Panc1 (cell line): ENCODE measurements at regions not wholly inside any gene's neighbourhood (a gene's known extent, or its start where the extent isn't known, plus 50 kb on each side); places are given as distances from the start of the nearest gene placed in this dataset.

ENCODE experiments used
- POLR2AphosphoS5 ChIP-seq: IDR thresholded peaks from 2 replicates; pipeline ENCODE4 v1.6.1; 2012; ENCODE audit warnings: mild to moderate bottlenecking, low read depth, low read length, moderate library complexity
- SIN3A ChIP-seq: IDR thresholded peaks from 2 replicates; pipeline ENCODE4 v1.6.1; 2012; ENCODE audit warnings: low read depth, mild to moderate bottlenecking, low read length, moderate library complexity, borderline replicate concordance; ENCODE audit not compliant: insufficient read depth
- TCF7L2 ChIP-seq: IDR thresholded peaks from 2 replicates; pipeline ENCODE4 v1.6.1; 2011; ENCODE audit warnings: mild to moderate bottlenecking, low read depth, low read length, inconsistent platforms
- TF ChIP-seq, protein P1 (sequence below): fragments of 450-650 bp; IDR thresholded peaks from 2 replicates; pipeline ENCODE4 v1.5.1; 2017; ENCODE audit warnings: mild to moderate bottlenecking
- TF ChIP-seq, protein P2 (sequence below), 2 experiments: IDR thresholded peaks; 2 replicates each; pipeline ENCODE4 v1.6.1; 2011 to 2012; ENCODE audit warnings: low read depth in 2 of 2, control low read depth in 1 of 2, low read length in 1 of 2, mild to moderate bottlenecking in 1 of 2, moderate library complexity in 1 of 2; ENCODE audit not compliant: insufficient read depth in 1 of 2

DNA sequence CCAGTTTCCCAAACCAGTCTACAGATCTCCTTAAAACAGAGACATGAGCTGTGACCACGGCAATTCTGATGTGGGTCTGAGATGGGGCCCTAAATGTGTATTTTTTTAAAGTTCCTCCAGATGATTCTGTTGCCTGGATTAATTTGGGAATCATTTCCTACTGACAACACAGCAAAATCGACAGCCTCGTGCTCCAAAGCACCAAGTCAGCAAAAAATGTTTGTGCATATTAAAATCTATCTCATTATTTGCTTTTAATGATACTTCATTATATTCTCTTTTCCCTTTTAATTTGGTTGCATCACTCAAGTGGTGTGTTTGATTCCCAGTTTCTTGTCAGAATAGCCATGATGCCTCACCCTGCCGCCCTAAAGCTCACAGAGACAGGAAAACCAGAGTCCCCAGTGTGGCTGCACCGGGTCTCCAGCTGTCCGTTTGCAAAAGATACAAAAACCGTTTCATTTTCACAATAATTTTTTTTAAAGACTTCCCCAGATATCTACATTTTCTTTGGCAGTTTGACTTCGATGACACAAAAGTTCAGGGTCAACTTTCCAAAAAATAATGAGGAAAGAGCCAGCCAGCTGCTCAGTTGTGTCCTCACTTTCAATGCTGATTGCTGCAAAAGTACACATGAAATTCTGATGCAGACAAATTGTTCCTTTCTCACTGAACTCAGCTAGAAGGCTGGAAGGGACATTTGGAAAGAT lies 443.2 kb upstream of the ID2 start:
- TF ChIP-seq, protein P1, sequence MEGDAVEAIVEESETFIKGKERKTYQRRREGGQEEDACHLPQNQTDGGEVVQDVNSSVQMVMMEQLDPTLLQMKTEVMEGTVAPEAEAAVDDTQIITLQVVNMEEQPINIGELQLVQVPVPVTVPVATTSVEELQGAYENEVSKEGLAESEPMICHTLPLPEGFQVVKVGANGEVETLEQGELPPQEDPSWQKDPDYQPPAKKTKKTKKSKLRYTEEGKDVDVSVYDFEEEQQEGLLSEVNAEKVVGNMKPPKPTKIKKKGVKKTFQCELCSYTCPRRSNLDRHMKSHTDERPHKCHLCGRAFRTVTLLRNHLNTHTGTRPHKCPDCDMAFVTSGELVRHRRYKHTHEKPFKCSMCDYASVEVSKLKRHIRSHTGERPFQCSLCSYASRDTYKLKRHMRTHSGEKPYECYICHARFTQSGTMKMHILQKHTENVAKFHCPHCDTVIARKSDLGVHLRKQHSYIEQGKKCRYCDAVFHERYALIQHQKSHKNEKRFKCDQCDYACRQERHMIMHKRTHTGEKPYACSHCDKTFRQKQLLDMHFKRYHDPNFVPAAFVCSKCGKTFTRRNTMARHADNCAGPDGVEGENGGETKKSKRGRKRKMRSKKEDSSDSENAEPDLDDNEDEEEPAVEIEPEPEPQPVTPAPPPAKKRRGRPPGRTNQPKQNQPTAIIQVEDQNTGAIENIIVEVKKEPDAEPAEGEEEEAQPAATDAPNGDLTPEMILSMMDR: no peak
- TF ChIP-seq, protein P2, sequence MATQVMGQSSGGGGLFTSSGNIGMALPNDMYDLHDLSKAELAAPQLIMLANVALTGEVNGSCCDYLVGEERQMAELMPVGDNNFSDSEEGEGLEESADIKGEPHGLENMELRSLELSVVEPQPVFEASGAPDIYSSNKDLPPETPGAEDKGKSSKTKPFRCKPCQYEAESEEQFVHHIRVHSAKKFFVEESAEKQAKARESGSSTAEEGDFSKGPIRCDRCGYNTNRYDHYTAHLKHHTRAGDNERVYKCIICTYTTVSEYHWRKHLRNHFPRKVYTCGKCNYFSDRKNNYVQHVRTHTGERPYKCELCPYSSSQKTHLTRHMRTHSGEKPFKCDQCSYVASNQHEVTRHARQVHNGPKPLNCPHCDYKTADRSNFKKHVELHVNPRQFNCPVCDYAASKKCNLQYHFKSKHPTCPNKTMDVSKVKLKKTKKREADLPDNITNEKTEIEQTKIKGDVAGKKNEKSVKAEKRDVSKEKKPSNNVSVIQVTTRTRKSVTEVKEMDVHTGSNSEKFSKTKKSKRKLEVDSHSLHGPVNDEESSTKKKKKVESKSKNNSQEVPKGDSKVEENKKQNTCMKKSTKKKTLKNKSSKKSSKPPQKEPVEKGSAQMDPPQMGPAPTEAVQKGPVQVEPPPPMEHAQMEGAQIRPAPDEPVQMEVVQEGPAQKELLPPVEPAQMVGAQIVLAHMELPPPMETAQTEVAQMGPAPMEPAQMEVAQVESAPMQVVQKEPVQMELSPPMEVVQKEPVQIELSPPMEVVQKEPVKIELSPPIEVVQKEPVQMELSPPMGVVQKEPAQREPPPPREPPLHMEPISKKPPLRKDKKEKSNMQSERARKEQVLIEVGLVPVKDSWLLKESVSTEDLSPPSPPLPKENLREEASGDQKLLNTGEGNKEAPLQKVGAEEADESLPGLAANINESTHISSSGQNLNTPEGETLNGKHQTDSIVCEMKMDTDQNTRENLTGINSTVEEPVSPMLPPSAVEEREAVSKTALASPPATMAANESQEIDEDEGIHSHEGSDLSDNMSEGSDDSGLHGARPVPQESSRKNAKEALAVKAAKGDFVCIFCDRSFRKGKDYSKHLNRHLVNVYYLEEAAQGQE (IDR thresholded peaks at IDR 0.05; ENCODE audit: insufficient read depth in 1 of 2, low read depth in 2 of 2, low read length in 1 of 2): no peak
- no peak for TF ChIP-seq POLR2AphosphoS5
- TF ChIP-seq SIN3A: no peak
- TF ChIP-seq TCF7L2: no peak
